IMR-90 (cell line): ENCODE measurements at regions not wholly inside any gene's neighbourhood (a gene's known extent, or its start where the extent isn't known, plus 50 kb on each side); places are given as distances from the start of the nearest gene placed in this dataset.

Source experiments
- ATAC-seq: fragments of 200-7000 bp; cut with Tn5 transposase; 2 replicates; pipeline ENCODE4 v1.9.1; 2020; ENCODE audit warnings: low read depth, mild to moderate bottlenecking, moderate library complexity
- BruUV-seq: library from RNA; stranded (reverse); fragments of 400-500 nt; replicated peaks from 2 replicates; lab custom pipeline; 2021; lab: Mats Ljungman, UMichigan
- CTCF ChIA-PET: fragments of 300-600 bp; formaldehyde crosslinking; extraction: SDS; loops from one replicate; lab custom pipeline; 2021; ENCODE audit warnings: antibody characterized with exemption; lab: Yijun Ruan, JAX
- POLR2A ChIA-PET: fragments of 300-600 bp; sonication (Branson Sonifier 250); formaldehyde crosslinking; loops from one replicate; lab custom pipeline; 2022; ENCODE audit warnings: antibody characterized with exemption; ENCODE audit not compliant: unreplicated experiment; lab: Charles Lee
- DNase-seq: peaks from one replicate; pipeline ENCODE4 v3.0.0; 2013
- H2AFZ ChIP-seq: replicated peaks from 2 replicates; pipeline ENCODE3; 2013; ENCODE audit warnings: low read length, mild to moderate bottlenecking; ENCODE audit not compliant: poor library complexity
- H2AK5ac ChIP-seq: 2 replicates; pipeline ENCODE4 v1.6.1; 2013; ENCODE audit warnings: low read depth, low read length, inconsistent platforms
- H2AK9ac ChIP-seq: replicated peaks from 2 replicates; pipeline ENCODE3; 2013; ENCODE audit warnings: mild to moderate bottlenecking, low read depth, low read length, moderate library complexity; ENCODE audit not compliant: poor library complexity
- H2BK120ac ChIP-seq: 2 replicates; pipeline ENCODE4 v1.6.1; 2013; ENCODE audit warnings: low read depth, low read length, inconsistent platforms
- H2BK15ac ChIP-seq: 3 replicates; pipeline ENCODE4 v1.6.1; 2013; ENCODE audit warnings: low read depth, low read length, inconsistent platforms
- H2BK20ac ChIP-seq: 2 replicates; pipeline ENCODE4 v1.6.1; 2013; ENCODE audit warnings: low read depth, mild to moderate bottlenecking, inconsistent platforms, low read length, moderate library complexity
- H2BK5ac ChIP-seq: 2 replicates; pipeline ENCODE4 v1.6.1; 2013; ENCODE audit warnings: mild to moderate bottlenecking, low read depth, low read length, inconsistent platforms; ENCODE audit not compliant: poor library complexity, severe bottlenecking
- H3K14ac ChIP-seq: replicated peaks from 2 replicates; pipeline ENCODE4 v1.6.1; 2013; ENCODE audit warnings: low read depth, low read length, inconsistent platforms
- H3K18ac ChIP-seq: 2 replicates; pipeline ENCODE4 v1.6.1; 2013; ENCODE audit warnings: low read depth, low read length, control low read depth
- H3K23ac ChIP-seq: 2 replicates; pipeline ENCODE4 v1.6.1; 2013; ENCODE audit warnings: low read depth, low read length, inconsistent platforms
- H3K27ac ChIP-seq: 2 replicates; pipeline ENCODE4 v1.5.1; 2013; ENCODE audit warnings: mild to moderate bottlenecking, control low read depth, low read length; ENCODE audit not compliant: insufficient read depth
- H3K27me3 ChIP-seq: 2 replicates; pipeline ENCODE4 v1.6.1; 2013; ENCODE audit warnings: low read length; ENCODE audit not compliant: control insufficient read depth, insufficient read depth
- H3K36me3 ChIP-seq: 2 replicates; pipeline ENCODE4 v1.6.1; 2013; ENCODE audit warnings: low read length, mixed read lengths; ENCODE audit not compliant: control insufficient read depth, insufficient read depth
- H3K4ac ChIP-seq: 2 replicates; pipeline ENCODE4 v1.6.1; 2013; ENCODE audit warnings: low read depth, low read length, inconsistent platforms
- H3K4me1 ChIP-seq: 2 replicates; pipeline ENCODE4 v1.6.1; 2013; ENCODE audit warnings: low read length, mixed read lengths; ENCODE audit not compliant: control insufficient read depth, insufficient read depth
- H3K4me2 ChIP-seq: 2 replicates; pipeline ENCODE4 v1.6.1; 2013; ENCODE audit warnings: low read depth, mild to moderate bottlenecking, control low read depth, low read length, moderate library complexity
- H3K4me3 ChIP-seq: 2 replicates; pipeline ENCODE4 v1.5.1; 2013; ENCODE audit warnings: low read depth, mild to moderate bottlenecking, control low read depth, low read length, moderate library complexity; ENCODE audit not compliant: insufficient read depth
- H3K56ac ChIP-seq: 2 replicates; pipeline ENCODE4 v1.6.1; 2013; ENCODE audit warnings: low read length, inconsistent platforms; ENCODE audit not compliant: insufficient read depth; ENCODE audit errors: extremely low read depth
- H3K79me1 ChIP-seq, 2 experiments: 2 replicates each; pipeline ENCODE4 v1.6.1; 2013; ENCODE audit warnings: low read length in 2 of 2, inconsistent platforms in 1 of 2, low read depth in 1 of 2
- H3K9ac ChIP-seq: 2 replicates; pipeline ENCODE4 v1.6.1; 2013; ENCODE audit warnings: low read depth, low read length, control low read depth
- H3K9me1 ChIP-seq: 2 replicates; pipeline ENCODE4 v1.6.1; 2013; ENCODE audit warnings: low read length, inconsistent platforms; ENCODE audit not compliant: insufficient read depth
- H3K9me3 ChIP-seq: 2 replicates; pipeline ENCODE4 v1.6.1; 2013; ENCODE audit warnings: low read length; ENCODE audit not compliant: control insufficient read depth, insufficient read depth
- H4K20me1 ChIP-seq: 2 replicates; pipeline ENCODE4 v1.6.1; 2013; ENCODE audit warnings: low read length, inconsistent platforms; ENCODE audit not compliant: insufficient read depth
- H4K5ac ChIP-seq: 2 replicates; pipeline ENCODE4 v1.6.1; 2013; ENCODE audit warnings: mild to moderate bottlenecking, low read depth, low read length, control low read depth
- H4K8ac ChIP-seq, 2 experiments: 2 replicates each; pipeline ENCODE4 v1.6.1; 2013; ENCODE audit warnings: low read depth in 2 of 2, low read length in 2 of 2, control low read depth in 1 of 2, inconsistent platforms in 1 of 2
- H4K91ac ChIP-seq: 2 replicates; pipeline ENCODE4 v1.6.1; 2013; ENCODE audit warnings: low read depth, low read length, inconsistent platforms; ENCODE audit not compliant: insufficient read depth
- CEBPB ChIP-seq: IDR thresholded peaks from 2 replicates; pipeline ENCODE4 v1.6.1; 2012; ENCODE audit warnings: low read depth, low read length, improper control_type of control experiment
- CHD1 ChIP-seq: IDR thresholded peaks from 2 replicates; pipeline ENCODE4 v1.6.1; 2012; ENCODE audit warnings: low read depth, low read length, improper control_type of control experiment
- FOS ChIP-seq: fragments of 150-350 bp; IDR thresholded peaks from 2 replicates; pipeline ENCODE4 v1.6.1; 2016; ENCODE audit warnings: low read depth, low read length
- MXI1 ChIP-seq: IDR thresholded peaks from 2 replicates; pipeline ENCODE4 v1.6.1; 2012; ENCODE audit warnings: low read depth, mild to moderate bottlenecking, low read length, moderate library complexity, borderline replicate concordance
- NFE2L2 ChIP-seq: fragments of 150-350 bp; IDR thresholded peaks from 2 replicates; pipeline ENCODE4 v1.6.1; 2016; ENCODE audit warnings: low read depth, mild to moderate bottlenecking, low read length
- POLR2A ChIP-seq: IDR thresholded peaks from 2 replicates; pipeline ENCODE4 v1.6.1; 2012; ENCODE audit warnings: mild to moderate bottlenecking, low read depth, low read length
- RAD21 ChIP-seq: IDR thresholded peaks from 2 replicates; pipeline ENCODE4 v1.6.1; 2012; ENCODE audit warnings: low read length, improper control_type of control experiment
- RCOR1 ChIP-seq: IDR thresholded peaks from 2 replicates; pipeline ENCODE4 v1.6.1; 2012; ENCODE audit warnings: mild to moderate bottlenecking, low read length, improper control_type of control experiment; ENCODE audit not compliant: insufficient replicate concordance
- RFX5 ChIP-seq: IDR thresholded peaks from 2 replicates; pipeline ENCODE4 v1.8.0; 2012; ENCODE audit warnings: low read depth, mild to moderate bottlenecking, low read length, moderate library complexity
- SMC3 ChIP-seq: fragments of 150-350 bp; IDR thresholded peaks from 2 replicates; pipeline ENCODE4 v1.6.1; 2016; ENCODE audit warnings: low read depth, mild to moderate bottlenecking, antibody characterized with exemption, low read length, moderate library complexity
- USF2 ChIP-seq: fragments of 150-350 bp; IDR thresholded peaks from 2 replicates; pipeline ENCODE4 v1.6.1; 2017; ENCODE audit warnings: mild to moderate bottlenecking, antibody characterized with exemption, low read length, low read depth
- WGBS, 2 experiments: methylation state at CpG; one replicate each; pipeline versions ENCODE4 v1.1.5 to v1.1.7; 2013; ENCODE audit warnings: missing lambda C conversion rate in 2 of 2; ENCODE audit not compliant: insufficient read length in 1 of 2; ENCODE audit errors: extremely low coverage in 2 of 2; 5-methylcytosine and 5-hydroxymethylcytosine counted together
- dilution Hi-C: fragments of 300-500 bp; cut with HindIII; formaldehyde crosslinking; loops from one replicate; pipeline ENCODE4 v1.14.3; 2018; ENCODE audit warnings: low sequenced_read_pairs; ENCODE audit not compliant: unreplicated experiment
- in situ Hi-C: fragments of 300-500 bp; cut with MboI; formaldehyde crosslinking; loops from 3 replicates; pipeline ENCODE4 v1.14.3; 2019; ENCODE audit warnings: low sequenced_read_pairs, inconsistent platforms, mixed read lengths
- intact Hi-C: fragments of 100-400 bp; cut with micrococcal nuclease; formaldehyde crosslinking; loops from 2 replicates; pipeline ENCODE4 v1.10.0; 2022

DNA sequence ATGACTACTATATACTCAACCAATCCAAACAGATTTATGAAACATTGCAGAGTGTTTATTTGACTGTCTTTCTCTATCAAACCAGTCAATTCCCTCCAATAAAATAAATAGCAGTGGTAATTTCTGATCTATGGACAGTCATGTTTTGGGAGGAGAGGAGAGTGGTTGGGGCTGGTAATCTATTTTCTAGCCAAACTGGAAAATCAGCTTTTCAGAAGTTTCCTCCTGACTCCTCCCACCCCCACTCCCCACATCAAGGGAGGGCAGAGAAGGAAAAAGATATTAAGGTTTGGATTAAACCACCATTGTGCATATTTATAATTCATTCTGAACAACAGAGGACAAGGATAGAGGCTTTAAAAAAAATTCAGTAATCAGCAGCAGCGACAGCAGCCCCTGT, 69.4 kb upstream of the SOX13 start:
- Histone ChIP-seq H2BK20ac (no peak overlapping the region), H4K91ac (no peak overlapping the region), H3K4me2 (no peak overlapping the region), H3K9me1 (no peaks in the 10 kb centered on the region), H3K56ac (no peak overlapping the region), H3K18ac (no peak overlapping the region), H3K27me3 (peaks cover 8% of the 10 kb centered on the region), H3K9me3 (peaks cover 3% of the 10 kb centered on the region; the same call in 1 of the 2 replicates), H3K14ac (no peak overlapping the region), H3K4me3 (no peak overlapping the region), H2AFZ (no peak overlapping the region), H3K79me1 (no peaks in the 10 kb centered on the region), H3K27ac (no peak overlapping the region), H3K4me1 (no peaks in the 10 kb centered on the region), H2BK15ac (no peak overlapping the region), H3K4ac (no peak overlapping the region), H4K5ac (no peak overlapping the region), H3K36me3 (no peaks in the 10 kb centered on the region), H2AK5ac (no peak overlapping the region), H4K20me1 (no peaks in the 10 kb centered on the region), H2BK5ac (no peak overlapping the region), H2BK120ac (no peak overlapping the region), H3K23ac (no peak overlapping the region), H3K9ac (no peak overlapping the region), H4K8ac (no peak overlapping the region), H2AK9ac (no peak overlapping the region)
- CTCF ChIA-PET = no interaction called here
- no peak for ATAC-seq
- dilution Hi-C loops = no loop called here
- in situ Hi-C loops = no loop called here
- intact Hi-C loops = no loop called here
- BruUV-seq = no TSS peak
- 60% methylated on average over 1 of the region's 1 CpG; no CpG with 5 or more reads in 1 of the 2 experiments for WGBS, 2 experiments
- no peak for DNase-seq
- no peak for TF ChIP-seq RCOR1
- TF ChIP-seq SMC3 = no peak
- TF ChIP-seq FOS = no peak
- no peak for TF ChIP-seq CEBPB
- TF ChIP-seq RFX5 = no peak
- TF ChIP-seq USF2 = no peak
- no peak for TF ChIP-seq MXI1
- no peak for TF ChIP-seq RAD21
- no peak for TF ChIP-seq CHD1
- TF ChIP-seq POLR2A = no peak
- no peak for TF ChIP-seq NFE2L2
- POLR2A ChIA-PET = no interaction called here
